Suppressor macrophage treated with lipopolysaccharide for 1 hour (primary cell): ENCODE measurements at regions not wholly inside any gene's neighbourhood (a gene's known extent, or its start where the extent isn't known, plus 50 kb on each side); places are given as distances from the start of the nearest gene placed in this dataset.
"Not testable (repeated sequence)": the region's sequence is repeated elsewhere in the genome, so short reads cannot be mapped to it uniquely, and the experiment has no call there.

Experiments used
- DNase-seq, 3 donors: peaks; one replicate each; pipeline ENCODE4 v3.0.0-alpha.2; 2020 to 2022

DNA sequence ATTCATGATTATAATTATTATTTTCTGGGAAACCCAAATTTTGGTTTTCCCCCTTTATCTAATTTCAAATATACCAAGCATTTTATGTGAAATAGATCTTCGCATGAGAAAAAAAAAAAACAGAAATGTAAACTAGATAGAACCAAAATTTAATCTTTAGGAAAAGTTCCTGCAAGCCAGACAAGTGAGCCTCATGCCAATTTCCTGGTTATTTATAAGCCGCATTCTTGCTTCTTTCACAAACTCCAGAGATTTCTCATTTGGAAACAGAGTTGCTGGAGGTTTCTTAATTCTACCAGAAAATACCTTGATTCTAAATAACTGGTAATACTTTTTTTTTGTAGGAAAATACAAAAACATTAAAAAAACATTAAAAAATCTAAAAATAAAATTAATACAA lies 690.4 kb upstream of the IGFBP3 start:
- no peak for DNase-seq

DNA sequence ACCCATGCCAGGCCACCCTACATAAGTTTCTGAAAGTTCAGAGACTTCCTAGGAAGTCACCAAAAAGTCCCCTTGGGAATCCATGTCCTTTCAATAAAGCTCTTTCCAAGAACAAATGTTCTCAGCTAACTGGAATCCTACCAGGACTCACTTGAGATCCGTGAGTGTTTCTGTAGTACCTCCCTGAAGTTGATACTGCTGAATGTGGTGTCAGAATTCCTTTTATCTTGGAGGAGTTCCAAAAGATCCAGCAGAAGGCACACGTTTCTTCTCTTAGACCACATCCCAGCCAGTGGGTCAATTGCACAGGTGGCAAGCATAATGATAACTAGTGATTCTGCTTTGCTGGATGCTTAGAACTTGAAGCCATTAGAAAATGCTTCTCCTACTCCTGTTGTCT lies 689.7 kb upstream of the IGFBP3 start:
- no peak for DNase-seq

DNA sequence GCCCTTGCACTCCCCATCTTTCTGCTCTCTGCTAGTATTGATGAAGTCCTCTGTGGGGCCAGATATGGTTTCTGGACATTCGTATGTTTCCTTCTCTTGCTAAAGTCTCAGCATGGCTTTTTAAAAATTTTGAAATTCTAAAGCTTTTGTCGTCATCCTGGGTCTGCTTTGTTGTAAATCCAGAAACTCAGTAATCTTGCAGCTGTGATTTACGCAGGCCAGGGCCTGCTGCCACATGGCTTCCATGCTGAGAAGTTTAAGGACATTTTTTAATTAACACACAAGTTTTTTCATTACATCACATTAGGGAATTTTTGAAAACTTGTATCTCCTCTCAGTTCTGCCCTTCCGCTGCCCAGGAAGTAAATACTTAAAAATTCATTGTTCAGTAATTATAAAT lies 686.1 kb upstream of the IGFBP3 start:
- DNase-seq, result no peak

DNA sequence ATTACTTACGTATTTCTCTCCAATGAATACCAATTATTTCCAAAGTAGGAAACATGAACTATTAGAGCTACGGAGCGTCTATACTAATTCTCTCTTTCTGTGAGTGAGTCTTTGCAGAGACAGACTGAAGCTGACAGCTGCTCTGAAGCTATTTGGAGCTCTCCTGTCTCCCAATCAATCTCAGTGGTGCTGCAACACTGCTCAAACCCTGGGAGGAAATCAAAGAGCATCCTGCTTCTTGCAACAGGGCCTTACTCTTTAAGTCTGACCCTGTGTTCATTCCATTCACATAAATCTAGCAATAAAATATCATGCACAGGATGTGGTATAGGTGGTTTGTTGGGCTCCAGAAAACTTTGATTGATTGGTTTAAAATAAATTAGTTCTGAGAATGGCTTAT lies 685.7 kb upstream of the IGFBP3 start:
- DNase-seq, result no peak

DNA sequence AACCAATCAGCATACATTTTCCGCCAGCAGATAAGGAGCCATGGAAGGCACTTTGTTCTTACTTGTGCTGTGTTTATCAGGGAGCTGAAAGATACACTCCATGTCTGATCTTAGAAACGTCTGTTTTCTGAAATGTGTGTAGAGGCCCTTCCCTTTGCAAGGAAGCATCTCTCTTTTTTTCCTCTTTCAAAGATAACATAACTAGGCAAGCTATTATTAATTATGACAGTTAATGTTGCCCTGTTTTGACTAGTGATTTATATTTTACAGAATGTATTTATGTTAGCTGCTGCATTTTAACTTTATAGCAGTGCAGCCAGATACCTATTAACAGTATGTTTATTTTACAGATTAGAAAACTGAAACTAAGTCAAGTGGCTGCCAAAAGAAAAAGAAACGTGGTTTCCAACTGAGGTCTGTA lies 683.2 kb upstream of the IGFBP3 start:
- DNase-seq, result no peak

DNA sequence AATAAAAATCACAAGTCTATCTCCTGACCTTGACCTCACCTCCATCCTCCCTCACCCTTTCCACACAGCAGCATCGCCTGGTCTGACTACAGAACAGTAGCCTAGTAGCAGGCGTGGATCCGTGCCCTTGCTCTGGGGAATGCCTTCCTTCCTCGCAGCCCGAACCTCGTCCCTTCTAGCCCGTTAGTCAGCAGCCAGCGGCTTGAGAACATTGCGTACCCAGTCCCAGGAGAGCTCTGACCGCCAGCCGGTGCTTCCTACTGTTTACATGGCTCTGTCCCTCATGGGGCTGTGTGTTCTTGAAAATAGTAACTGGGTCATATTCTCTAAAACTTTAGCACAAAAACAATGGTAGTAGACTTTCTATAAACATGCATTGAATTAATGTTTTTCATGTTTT lies 682.7 kb upstream of the IGFBP3 start:
- DNase-seq, result no peak

DNA sequence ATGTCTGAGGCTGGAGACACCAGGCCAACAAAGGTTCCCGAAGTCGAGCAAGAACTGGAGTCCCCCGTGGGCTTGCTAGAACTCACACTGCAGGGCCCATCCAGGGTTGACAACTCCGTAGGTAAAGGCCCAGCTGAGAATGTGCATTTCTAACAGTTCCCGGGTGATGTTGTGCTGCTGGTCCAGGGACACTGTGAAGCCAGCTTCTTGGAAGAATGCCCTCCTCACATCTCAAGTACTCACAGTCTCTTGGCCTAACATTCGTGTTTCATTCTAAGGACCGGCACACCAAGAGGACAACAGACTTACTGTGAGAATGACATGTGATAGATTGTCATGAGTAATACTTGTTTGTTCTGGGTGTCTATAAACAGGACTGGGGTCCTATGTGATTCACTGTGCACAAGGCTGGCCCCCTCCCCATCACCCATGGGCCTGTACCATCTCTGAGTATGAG lies 682.3 kb upstream of the IGFBP3 start:
- no peak for DNase-seq

DNA sequence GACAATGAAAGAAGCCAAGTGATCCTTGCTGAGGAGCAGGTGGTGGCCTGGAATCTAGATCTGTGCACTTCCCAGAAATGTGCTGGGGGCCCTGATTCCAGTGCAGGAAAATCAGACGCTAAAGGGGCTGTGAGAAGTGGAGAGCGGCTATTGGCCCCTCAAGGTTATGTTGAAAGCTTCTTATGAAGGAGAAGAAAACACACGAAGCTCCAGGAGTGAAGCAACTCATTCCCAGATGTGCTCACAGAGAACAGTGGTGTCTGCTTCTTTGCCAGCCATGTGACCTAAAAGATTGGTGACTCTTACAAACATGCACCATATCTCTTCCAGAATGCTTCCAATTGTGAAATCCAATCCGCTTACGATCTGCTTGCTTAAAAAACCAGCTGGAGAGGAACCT lies 679.3 kb upstream of the IGFBP3 start:
- no peak for DNase-seq

DNA sequence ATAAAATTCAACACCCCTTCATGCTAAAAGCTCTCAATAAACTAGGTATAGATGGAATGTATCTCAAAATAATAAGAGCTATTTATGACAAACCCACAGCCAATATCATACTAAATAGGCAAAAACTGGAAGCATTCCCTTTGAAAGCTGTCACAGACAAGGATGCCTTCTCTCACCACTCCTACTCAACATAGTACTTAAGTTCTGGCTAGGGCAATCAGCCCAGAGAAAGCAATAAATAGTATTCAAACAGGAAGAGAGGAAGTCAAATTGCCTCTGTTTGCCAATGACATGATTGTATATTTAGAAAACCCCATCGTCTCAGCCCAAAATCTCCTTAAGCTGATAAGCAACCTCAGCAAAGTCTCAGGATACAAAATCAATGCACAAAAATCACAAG lies 673.8 kb upstream of the IGFBP3 start:
- not testable (repeated sequence) for DNase-seq

DNA sequence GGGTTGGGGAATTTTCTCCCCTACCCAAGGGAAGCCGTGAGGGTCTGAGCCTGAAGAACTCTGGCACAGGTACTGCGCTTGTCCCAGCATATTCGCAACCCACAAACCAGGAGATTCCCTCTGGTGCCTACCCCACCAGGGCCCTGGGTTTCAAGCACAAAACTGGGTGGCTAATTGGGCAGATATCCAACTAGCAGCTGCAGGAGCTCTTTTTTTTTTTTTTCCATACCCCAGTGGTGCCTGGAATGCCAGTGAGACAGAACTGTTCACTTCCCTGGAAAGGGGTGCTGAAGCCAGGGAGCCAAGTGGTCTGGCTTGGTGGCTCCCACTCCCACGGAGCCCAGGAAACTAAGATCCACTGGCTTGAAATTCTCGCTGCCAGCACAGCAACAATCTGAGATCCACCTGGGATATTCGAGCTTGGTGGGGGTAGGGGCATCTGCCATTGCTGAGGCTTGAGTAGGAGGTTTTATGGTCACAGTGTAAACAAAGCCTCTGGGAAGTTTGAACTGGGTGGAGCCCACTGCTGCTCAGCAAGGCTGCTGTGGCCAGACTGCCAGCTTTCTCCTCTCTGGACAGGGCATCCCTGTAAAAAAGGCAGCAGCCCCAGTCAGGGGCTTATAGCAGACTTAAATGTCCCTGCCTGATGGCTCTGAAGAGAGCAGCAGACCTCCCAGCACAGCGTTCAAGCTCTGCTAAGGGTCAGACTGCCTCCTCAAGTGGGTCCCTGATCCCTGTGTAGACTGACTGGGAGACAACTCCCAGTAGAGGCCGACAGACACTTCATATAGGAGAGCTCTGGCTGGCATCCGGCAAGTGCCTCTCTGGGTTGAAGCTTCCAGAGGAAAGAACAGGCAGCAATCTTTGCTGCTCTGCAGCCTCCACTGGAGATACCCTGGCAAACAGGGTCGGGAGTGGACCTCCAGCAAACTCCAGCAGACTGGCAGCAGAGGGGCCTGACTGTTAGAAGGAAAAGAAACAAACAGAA lies 670.1 kb upstream of the IGFBP3 start:
- not testable (repeated sequence) for DNase-seq

DNA sequence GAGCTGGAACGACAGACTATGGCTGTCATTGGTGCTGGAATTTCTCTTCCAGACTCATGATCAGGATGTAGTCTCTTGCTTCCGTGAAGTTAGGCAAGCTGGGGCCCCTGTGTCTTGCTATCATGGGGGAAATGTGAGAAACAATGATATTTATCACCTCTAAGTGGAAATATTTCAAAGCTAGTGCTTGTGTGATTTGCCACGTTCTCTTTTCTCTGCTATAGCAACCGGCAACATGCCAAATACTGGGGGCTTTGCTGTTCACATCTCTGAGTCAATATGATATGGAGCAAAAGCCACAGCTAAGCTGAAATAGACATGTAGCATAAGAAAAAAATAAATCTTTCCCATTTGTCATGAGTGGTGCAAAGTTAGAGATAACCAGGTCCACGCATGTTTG lies 668.2 kb upstream of the IGFBP3 start:
- DNase-seq, result no peak

DNA sequence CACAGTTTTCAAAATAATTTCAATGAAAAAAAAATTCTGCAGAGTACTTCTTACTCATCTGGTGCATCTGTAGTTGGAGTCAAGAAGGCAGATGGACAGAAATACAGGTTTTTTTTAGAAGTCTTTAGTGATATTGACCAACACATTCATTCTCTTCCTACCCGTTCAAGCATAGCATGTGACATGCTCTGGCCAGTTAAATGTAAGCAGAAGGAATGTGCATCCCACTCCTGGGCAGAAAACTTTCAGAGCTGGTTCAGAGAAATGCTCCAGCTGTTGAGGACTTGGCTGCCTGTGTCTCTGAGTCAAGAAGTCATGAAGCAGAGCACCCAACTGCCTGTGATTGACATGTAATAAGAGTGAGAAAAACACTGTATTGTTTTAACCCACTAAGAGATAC lies 665.3 kb upstream of the IGFBP3 start:
- no peak for DNase-seq

DNA sequence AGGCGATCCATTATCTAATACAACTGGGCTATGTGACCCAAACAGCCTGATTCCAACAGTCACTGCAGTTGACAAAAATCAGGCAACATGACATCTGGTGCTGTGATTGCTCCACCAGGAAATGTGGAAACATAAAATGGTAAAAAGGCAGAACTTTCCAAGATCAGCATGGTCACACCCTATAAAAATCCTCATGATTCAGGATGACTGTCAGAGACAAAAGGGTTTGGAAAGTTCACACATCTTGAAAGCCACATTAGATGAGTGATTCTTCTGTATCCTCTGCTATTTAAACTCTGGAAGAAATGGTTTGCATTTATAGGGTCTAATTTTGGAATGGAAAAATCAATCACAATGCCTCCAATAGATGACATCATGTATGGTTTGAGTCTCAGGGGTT lies 662.6 kb upstream of the IGFBP3 start:
- no peak for DNase-seq

DNA sequence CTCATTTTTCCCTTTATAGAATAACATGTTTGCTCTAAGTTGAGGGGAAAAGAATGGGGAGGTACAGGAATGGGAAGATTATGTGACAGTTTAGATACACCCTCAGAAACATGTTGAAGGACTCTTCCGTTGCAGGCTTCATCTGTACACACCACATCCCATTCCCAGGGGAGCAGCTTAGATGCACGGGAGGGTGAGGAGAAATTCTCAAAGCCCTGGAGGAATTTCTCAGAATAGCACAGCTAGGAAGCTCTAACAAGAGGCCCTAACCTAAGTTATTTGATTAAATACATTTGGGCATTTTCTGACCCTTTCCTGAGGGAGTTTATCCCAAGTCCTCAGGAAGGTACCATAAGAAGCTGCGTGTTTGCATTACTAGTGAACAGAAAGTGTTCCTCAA lies 660.2 kb upstream of the IGFBP3 start:
- DNase-seq, result no peak

DNA sequence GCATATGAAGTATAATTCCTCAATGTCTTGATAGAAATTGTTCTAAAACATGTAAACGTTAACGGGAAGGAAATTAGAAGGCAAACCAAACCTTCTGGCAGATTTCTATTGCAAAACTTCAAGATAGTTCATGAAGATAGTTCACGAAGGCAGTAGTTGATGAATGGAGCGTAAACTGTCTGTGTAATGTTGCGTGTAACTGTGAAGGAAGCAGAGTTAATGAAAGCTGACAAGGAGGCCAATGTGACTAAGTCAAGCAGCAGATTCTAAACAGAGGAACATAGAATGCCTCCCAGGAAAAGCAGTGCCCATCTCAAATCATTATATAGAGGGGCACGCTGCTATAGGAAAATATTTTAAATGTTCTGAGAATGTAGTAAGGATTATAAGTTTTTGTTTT lies 659.7 kb upstream of the IGFBP3 start:
- no peak for DNase-seq

DNA sequence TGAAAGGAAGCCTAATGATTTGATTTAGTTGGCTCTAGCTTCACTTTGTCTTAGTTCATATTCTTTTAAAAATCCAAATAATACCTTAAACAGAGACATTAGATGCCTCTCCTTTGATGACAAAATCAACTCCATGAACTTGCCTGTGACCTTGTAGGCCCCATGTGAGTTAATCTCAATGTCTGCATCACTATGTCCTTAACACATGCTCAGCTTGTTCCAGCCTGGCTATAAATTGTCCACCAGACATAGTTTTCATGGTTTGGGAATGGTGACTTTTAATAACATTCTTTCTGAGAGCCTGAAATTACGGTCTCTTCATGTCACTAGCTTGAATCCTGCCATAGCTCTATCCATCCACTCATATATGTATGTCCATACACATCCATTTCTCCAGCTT lies 656.3 kb upstream of the IGFBP3 start:
- no peak for DNase-seq

DNA sequence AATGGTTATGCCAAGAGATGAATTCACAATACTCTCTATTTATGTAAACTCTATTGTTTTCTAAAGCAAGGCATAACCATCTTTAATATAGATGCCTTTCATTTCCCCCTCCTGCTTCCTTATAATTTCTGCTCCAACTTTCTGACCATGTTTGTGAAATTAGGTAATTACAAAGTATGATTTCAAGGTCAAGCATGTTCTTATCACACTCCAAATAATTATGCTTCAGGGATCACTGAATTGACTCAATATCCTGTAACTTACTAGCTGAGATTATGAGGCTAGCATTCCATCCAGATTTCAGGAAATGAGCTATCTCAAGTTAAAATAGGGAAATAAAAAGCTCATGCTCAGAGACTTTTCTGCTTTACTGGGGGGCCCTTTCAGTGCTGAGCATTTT lies 655.9 kb upstream of the IGFBP3 start:
- DNase-seq, result no peak

DNA sequence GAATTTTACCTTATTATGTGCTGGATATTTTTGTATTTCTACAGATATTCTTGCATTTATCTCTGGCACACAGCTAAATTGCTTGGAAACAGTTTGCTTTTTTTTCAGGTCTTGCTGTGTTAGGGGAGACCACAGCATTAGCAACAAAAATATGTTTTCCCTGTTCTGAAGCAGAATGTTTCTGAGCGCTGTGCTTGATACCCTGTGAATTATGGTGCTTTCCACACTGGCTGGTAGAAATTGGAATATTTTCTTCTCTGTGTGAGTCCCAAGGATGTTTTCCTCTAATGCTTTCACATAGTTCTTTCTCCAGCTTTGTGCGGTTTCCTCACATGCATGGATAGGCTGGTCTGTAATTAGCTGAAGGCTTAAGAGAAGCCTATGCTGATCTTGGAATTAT lies 651.6 kb upstream of the IGFBP3 start:
- DNase-seq, result no peak

DNA sequence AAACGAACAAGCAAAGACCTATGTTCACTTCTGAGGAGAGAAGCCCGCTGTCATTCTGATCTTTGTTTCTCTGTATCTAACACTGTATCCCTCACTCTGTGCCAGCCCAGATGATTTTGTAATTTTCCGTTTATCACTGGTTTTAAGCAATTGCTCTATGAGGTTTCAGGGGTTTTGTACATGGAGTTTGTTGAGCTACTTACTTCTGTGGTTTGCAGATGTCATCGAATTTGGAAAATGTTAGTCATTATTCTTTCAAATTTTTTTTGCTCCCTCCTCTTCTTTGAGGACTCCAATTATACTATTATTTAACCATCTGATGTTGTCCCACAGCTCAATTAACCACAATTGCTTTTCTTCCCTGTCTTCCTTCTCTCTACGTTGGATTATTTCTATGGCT lies 650.9 kb upstream of the IGFBP3 start:
- no peak for DNase-seq

DNA sequence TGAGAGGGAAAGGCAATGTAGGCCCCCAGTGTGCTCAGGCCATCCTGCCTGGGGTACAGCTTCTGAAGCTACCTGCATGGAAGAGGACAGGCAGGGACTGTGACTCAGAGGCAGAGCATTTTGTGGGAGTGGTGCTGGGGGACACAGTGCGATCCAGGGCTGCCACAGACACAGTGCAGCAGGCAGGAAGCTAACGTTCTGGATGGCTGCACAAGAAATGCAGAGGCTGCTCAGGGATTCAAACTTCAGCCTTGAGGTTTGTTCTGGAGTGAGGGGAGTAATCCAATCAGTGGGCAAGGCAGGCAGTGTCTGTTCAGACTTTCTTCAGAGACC lies 648.0 kb upstream of the IGFBP3 start:
- no peak for DNase-seq

DNA sequence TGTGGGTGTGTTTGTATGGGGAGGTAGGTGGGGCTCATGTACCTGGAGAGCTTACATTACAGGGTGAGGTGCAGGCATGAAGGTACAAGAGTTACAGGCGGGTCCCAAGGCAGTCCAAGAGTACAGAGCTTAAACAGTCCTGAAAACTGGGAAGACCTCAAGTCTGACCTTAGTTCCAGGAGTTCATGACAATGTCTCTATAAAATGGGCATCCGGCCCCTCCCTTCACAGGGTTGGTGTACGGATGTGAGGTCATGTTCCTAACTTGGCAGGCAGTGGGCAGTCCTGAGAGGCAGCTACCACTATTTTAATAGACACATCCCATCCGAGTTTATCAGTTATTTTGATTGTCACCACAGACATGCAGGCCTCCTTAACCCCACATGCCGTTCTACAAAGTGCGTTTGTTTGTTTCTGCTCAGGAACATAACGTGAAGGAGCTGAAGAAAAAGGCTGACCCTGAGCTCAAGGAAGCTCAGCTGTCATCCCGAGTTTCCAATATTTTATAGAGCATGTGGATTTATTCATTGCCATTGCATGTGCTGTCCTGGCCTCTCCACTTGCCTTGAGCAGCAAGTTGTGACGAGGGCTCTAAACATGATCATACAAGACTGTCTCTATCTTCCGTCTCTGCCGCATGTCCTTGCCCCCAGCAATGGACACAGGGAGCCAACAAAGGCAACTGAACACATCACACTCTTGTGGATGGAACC lies 647.5 kb upstream of the IGFBP3 start:
- no peak for DNase-seq

DNA sequence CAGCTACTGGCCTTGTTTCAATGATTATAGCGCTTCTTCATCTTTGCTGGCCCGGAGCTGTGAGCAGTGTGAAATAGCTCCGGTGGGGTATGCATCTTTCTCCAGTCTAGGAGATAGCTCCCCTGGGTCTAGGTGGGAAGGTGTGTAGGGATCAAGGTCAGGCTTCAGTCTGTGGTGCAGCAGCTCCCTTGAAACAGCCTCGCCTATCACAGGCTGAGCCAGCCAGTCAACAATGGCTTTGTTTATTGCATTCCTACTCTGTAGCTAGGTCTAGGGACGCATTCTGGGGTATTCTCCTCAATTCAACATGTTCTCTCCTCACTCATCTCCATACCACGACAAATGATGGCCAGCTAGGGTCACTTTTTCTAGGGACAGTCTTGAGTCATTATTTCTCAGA lies 646.8 kb upstream of the IGFBP3 start:
- DNase-seq, result no peak

DNA sequence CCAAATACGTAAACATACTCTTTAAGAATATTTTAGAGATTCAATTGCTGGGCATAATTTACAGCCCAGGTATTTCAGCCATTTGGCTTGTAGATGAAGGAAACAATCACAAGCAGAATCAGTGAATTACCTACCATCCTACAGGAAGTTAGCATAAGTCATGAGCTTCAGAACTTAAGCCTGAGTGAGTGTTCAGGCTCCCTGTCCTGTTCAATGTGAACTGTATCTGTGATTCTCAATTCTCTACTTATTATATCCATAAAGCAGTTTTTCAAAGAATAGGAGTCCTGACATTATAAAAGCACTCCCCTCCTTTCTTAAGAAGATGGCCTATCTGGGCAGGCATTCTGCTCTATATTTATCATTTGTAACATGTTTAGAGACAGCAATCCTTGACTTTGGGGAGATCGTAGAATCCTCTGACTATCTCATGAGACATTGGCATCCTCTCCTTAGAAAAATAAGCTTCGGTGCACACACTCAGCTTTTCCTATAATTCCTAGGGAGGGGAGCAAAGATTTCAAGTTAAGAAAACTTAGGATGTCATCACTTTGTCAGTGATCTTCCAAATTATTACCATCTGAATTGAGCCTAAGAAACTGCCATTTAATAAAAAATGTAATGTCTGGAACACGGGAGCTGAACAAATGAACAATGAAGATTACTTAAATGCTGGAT lies 645.2 kb upstream of the IGFBP3 start:
- no peak for DNase-seq
